ENCODE measurements at regions not wholly inside any gene's neighbourhood (a gene's known extent, or its start where the extent isn't known, plus 50 kb on each side); places are given as distances from the start of the nearest gene placed in this dataset.

- no peak for TF ChIP-seq REST (IDR thresholded peaks at IDR 0.05; ENCODE audit: low read depth)
- TF ChIP-seq RAD21 (IDR thresholded peaks at IDR 0.05; ENCODE audit: low read depth) = no peak
- TF ChIP-seq EZH2phosphoT487 (IDR thresholded peaks at IDR 0.05; ENCODE audit: borderline replicate concordance) = no peak
- TF ChIP-seq FOSL1 (IDR thresholded peaks at IDR 0.05; ENCODE audit: low read depth) = no peak
- no peak for TF ChIP-seq ZFX (IDR thresholded peaks at IDR 0.05)
- TF ChIP-seq POLR2AphosphoS5 (IDR thresholded peaks at IDR 0.05; ENCODE audit: low read depth, low read length) = no peak
- no peak for TF ChIP-seq EGR1 (IDR thresholded peaks at IDR 0.05; ENCODE audit: low read depth)
- no peak for TF ChIP-seq CBX3 (IDR thresholded peaks at IDR 0.05; ENCODE audit: low read depth)
- TF ChIP-seq SIN3A (IDR thresholded peaks at IDR 0.05; ENCODE audit: low read depth) = no peak
- TF ChIP-seq ZBTB33 (IDR thresholded peaks at IDR 0.05; ENCODE audit: extremely low read depth, insufficient replicate concordance, low read length) = no peak
- TF ChIP-seq ZNF274 (IDR thresholded peaks at IDR 0.05; ENCODE audit: low read depth, low read length) = no peak
- H3K27me3 ChIP-seq (ENCODE audit: insufficient read depth, low read length) = no peaks in the 10 kb centered on the region
- no peaks in the 10 kb centered on the region for H3K9me3 ChIP-seq (ENCODE audit: control insufficient read depth in 1 of 2, insufficient read depth in 1 of 2, low read depth in 1 of 2, low read length in 2 of 2)
- H3K4me2 ChIP-seq (ENCODE audit: low read length) = no peak overlapping the region
- H3K9ac ChIP-seq (ENCODE audit: low read length) = no peak overlapping the region
- H4K20me1 ChIP-seq (ENCODE audit: insufficient read depth) = no peaks in the 10 kb centered on the region
- peak; percentile 12; the same call in 1 of the 2 replicates for ATAC-seq
- intact Hi-C loops (cut with micrococcal nuclease) = no loop called here
- H3K79me2 ChIP-seq (ENCODE audit: insufficient read depth, low read length) = no peaks in the 10 kb centered on the region
- no peaks in the 10 kb centered on the region for H3K36me3 ChIP-seq (ENCODE audit: control insufficient read depth in 1 of 2, insufficient read depth in 2 of 2, low read length in 2 of 2)
- peaks cover 30 to 60% of the 10 kb centered on the region in 2 experiments for H3K4me1 ChIP-seq (ENCODE audit: control insufficient read depth in 1 of 2, insufficient read depth in 2 of 2, low read length in 2 of 2)
- DNase-seq (ENCODE audit: low read depth, low spot score) = no peak
- no peak overlapping the region for H3K27ac ChIP-seq (ENCODE audit: low read depth, low read length)
- ChIA-PET POLR2A (interaction anchor here (0.8 kb wide), 1 partner anchor 200 kb away, joined by 3 read pairs; no protein-coding TSS in a partner anchor), CTCF (interaction anchor here (0.7 to 2.8 kb wide), 8 partner anchors 11 to 291 kb away, joined by 3 to 13 read pairs (median 4); partner anchors contain the start of gene FADD), RAD21 (ENCODE audit: low non-redundant PET in 1 of 2, low total read pairs in 2 of 2, uncharacterized antibody in 2 of 2, unreplicated experiment in 2 of 2) (interaction anchor here (0.6 kb wide), 2 partner anchors 192 to 208 kb away, joined by 3 read pairs; no protein-coding TSS in a partner anchor)
- H3K9me2 ChIP-seq (ENCODE audit: insufficient read depth) = no peaks in the 10 kb centered on the region
- no TSS peak for BruUV-seq (replicated peaks)
- no peak overlapping the region for H2AFZ ChIP-seq (ENCODE audit: low read depth, low read length, poor library complexity, severe bottlenecking)
- no peak overlapping the region for H3K4me3 ChIP-seq (replicated peaks in 1 of 2; ENCODE audit: low read depth in 1 of 2, low read length in 2 of 2)
Measured at GRCh38 chr11:69912161-69912910, 93.1 kb upstream of the FGF3 start.

Data from HCT116 (cell line).